ENCODE measurements at regions not wholly inside any gene's neighbourhood (a gene's known extent, or its start where the extent isn't known, plus 50 kb on each side); places are given as distances from the start of the nearest gene placed in this dataset.
"Not testable (repeated sequence)": the region's sequence is repeated elsewhere in the genome, so short reads cannot be mapped to it uniquely, and the experiment has no call there.

GRCh38 chr1:9466780-9467758 lies 72.2 kb upstream of the SLC25A33 start:
- DNase-seq (ENCODE audit: low read depth) = no peak

GRCh38 chr1:9469882-9470281 lies 69.4 kb upstream of the SLC25A33 start:
- DNase-seq (ENCODE audit: low read depth) = not testable (repeated sequence)

GRCh38 chr1:9471679-9472078 lies 67.6 kb upstream of the SLC25A33 start:
- no peak for DNase-seq (ENCODE audit: low read depth)

- DNase-seq (ENCODE audit: low read depth) = no peak
Observed at GRCh38 chr1:9472386-9473031, 66.8 kb upstream of the SLC25A33 start.

- no peak for DNase-seq (ENCODE audit: low read depth)
Observed at GRCh38 chr1:9473032-9473807, 66.0 kb upstream of the SLC25A33 start.

GRCh38 chr1:9475061-9475627 lies 64.1 kb upstream of the SLC25A33 start:
- no peak for DNase-seq (ENCODE audit: low read depth)

GRCh38 chr1:9476790-9477463 lies 62.3 kb upstream of the SLC25A33 start:
- no peak for DNase-seq (ENCODE audit: low read depth)

- DNase-seq (ENCODE audit: low read depth) = no peak
Observed at GRCh38 chr1:9477535-9477934, 61.7 kb upstream of the SLC25A33 start.

GRCh38 chr1:9478021-9478420 lies 61.2 kb upstream of the SLC25A33 start:
- no peak for DNase-seq (ENCODE audit: low read depth)

- no peak for DNase-seq (ENCODE audit: low read depth)
Observed at GRCh38 chr1:9481048-9481447, 58.2 kb upstream of the SLC25A33 start.

GRCh38 chr1:9482403-9482802 lies 56.9 kb upstream of the SLC25A33 start:
- no peak for DNase-seq (ENCODE audit: low read depth)

- no peak for DNase-seq (ENCODE audit: low read depth)
Observed at GRCh38 chr1:9482816-9483572, 56.3 kb upstream of the SLC25A33 start.

- DNase-seq (ENCODE audit: low read depth) = no peak
Observed at GRCh38 chr1:9486466-9487140, 52.7 kb upstream of the SLC25A33 start.

Data from activated T-helper 1 cell treated with Interleukin-2 at 50 U/mL for 16 hours (primary cell).